Endothelial cell of umbilical vein (primary cell): ENCODE measurements at regions not wholly inside any gene's neighbourhood (a gene's known extent, or its start where the extent isn't known, plus 50 kb on each side); places are given as distances from the start of the nearest gene placed in this dataset.

Experiments used
- BruUV-seq: library from RNA; stranded (reverse); fragments of 400-500 nt; replicated peaks from 2 replicates; lab custom pipeline; 2021; lab: Mats Ljungman, UMichigan
- CTCF ChIA-PET: fragments of 300-600, 350-600 bp; sonication (Branson Sonifier 250); formaldehyde crosslinking; loops from one replicate; lab custom pipeline; 2021; ENCODE audit warnings: antibody characterized with exemption, inconsistent platforms; lab: Charles Lee
- POLR2A ChIA-PET: fragments of 300-600, 350-600 bp; sonication (Branson Sonifier 250); formaldehyde crosslinking; loops from one replicate; lab custom pipeline; 2021; ENCODE audit warnings: antibody characterized with exemption, inconsistent platforms; lab: Charles Lee
- DNase-seq: peaks from one replicate; pipeline ENCODE4 v3.0.0-alpha.2; 2011; ENCODE audit warnings: low read depth, low spot score
- FAIRE-seq: peaks from 2 replicates; lab custom pipeline; 2011; peaks lifted over from hg19 to GRCh38; lab: Jason Lieb, UNC
- H2AFZ ChIP-seq: 2 replicates; pipeline ENCODE4 v1.6.0; 2012; ENCODE audit warnings: low read depth, low read length, control low read depth, inconsistent platforms
- H3K27ac ChIP-seq: 2 replicates; pipeline ENCODE4 v1.5.1; 2011; ENCODE audit warnings: low read depth, mild to moderate bottlenecking, control low read depth, low read length, moderate library complexity; ENCODE audit not compliant: insufficient read depth
- H3K27me3 ChIP-seq, 2 experiments: 2 replicates each; pipeline versions ENCODE4 v1.6.0 to v1.6.1; 2011; ENCODE audit warnings: low read length in 2 of 2, mixed read lengths in 1 of 2; ENCODE audit not compliant: control insufficient read depth in 2 of 2, insufficient read depth in 2 of 2
- H3K36me3 ChIP-seq, 2 experiments: 2 replicates in 1 of 2; 3 replicates in 1 of 2; pipeline ENCODE4 v1.5.1; 2011; ENCODE audit warnings: low read length in 2 of 2, mild to moderate bottlenecking in 1 of 2, moderate library complexity in 1 of 2; ENCODE audit not compliant: control insufficient read depth in 2 of 2, insufficient read depth in 2 of 2; ENCODE audit errors: extremely low read depth in 1 of 2
- H3K4me1 ChIP-seq: 3 replicates; pipeline ENCODE4 v1.5.1; 2011; ENCODE audit warnings: mild to moderate bottlenecking, low read length; ENCODE audit not compliant: control insufficient read depth, insufficient read depth; ENCODE audit errors: extremely low read depth
- H3K4me2 ChIP-seq: 2 replicates; pipeline ENCODE4 v1.6.1; 2011; ENCODE audit warnings: low read length, control low read depth, mixed read lengths; ENCODE audit not compliant: insufficient read depth
- H3K4me3 ChIP-seq, 3 experiments: fragments of 200-600 bp in 1 of 3; sonication (generic), shearing (Covaris generic) in 1 of 3; replicated peaks in 1 of 3; 2 replicates each; pipeline ENCODE4 v1.5.1; 2011 to 2016; ENCODE audit warnings: control low read depth in 3 of 3, low read length in 3 of 3, mild to moderate bottlenecking in 2 of 3, inconsistent platforms in 1 of 3, low read depth in 1 of 3, moderate library complexity in 1 of 3; ENCODE audit not compliant: insufficient read depth in 1 of 3
- H3K79me2 ChIP-seq: 2 replicates; pipeline ENCODE4 v1.6.0; 2012; ENCODE audit warnings: low read length, inconsistent platforms; ENCODE audit not compliant: control insufficient read depth, insufficient read depth
- H3K9ac ChIP-seq: replicated peaks from 2 replicates; pipeline ENCODE3; 2011; ENCODE audit warnings: low read length, control low read depth; ENCODE audit not compliant: insufficient read depth; ENCODE audit errors: extremely low read depth
- H3K9me1 ChIP-seq: replicated peaks from 3 replicates; pipeline ENCODE4 v1.6.0; 2011; ENCODE audit warnings: mild to moderate bottlenecking, low read length; ENCODE audit not compliant: control insufficient read depth, insufficient read depth; ENCODE audit errors: extremely low read depth
- H3K9me3 ChIP-seq: replicated peaks from 2 replicates; pipeline ENCODE4 v1.5.1; 2012; ENCODE audit warnings: low read length, inconsistent platforms; ENCODE audit not compliant: control insufficient read depth, insufficient read depth
- H4K20me1 ChIP-seq: replicated peaks from 2 replicates; pipeline ENCODE3; 2011; ENCODE audit warnings: mild to moderate bottlenecking, low read length; ENCODE audit not compliant: control insufficient read depth, insufficient read depth; ENCODE audit errors: extremely low read depth
- CTCF ChIP-seq, 2 donors: IDR thresholded peaks; 1 replicate in 1 of 2; 2 replicates in 1 of 2; pipeline ENCODE4 v1.5.1; 2011; ENCODE audit warnings: low read length in 2 of 2, mild to moderate bottlenecking in 2 of 2, moderate library complexity in 2 of 2, control low read depth in 1 of 2, inconsistent platforms in 1 of 2, low read depth in 1 of 2; ENCODE audit not compliant: insufficient read depth in 1 of 2; ENCODE audit errors: extremely low read depth in 1 of 2
- EZH2 ChIP-seq: IDR thresholded peaks from 2 replicates; pipeline ENCODE4 v1.6.1; 2012; ENCODE audit warnings: borderline replicate concordance, low read depth, mild to moderate bottlenecking, moderate library complexity, low read length, inconsistent platforms; ENCODE audit not compliant: severe bottlenecking
- FOS ChIP-seq: IDR thresholded peaks from 2 replicates; pipeline ENCODE4 v1.6.1; 2011; ENCODE audit warnings: mild to moderate bottlenecking, low read length, moderate library complexity, borderline replicate concordance; ENCODE audit not compliant: insufficient read depth
- GATA2 ChIP-seq: IDR thresholded peaks from 2 replicates; pipeline ENCODE4 v1.7.0; 2011; ENCODE audit warnings: low read depth, mild to moderate bottlenecking, moderate library complexity, mixed read lengths, low read length; ENCODE audit not compliant: insufficient read length, insufficient read depth
- JUN ChIP-seq: IDR thresholded peaks from 2 replicates; pipeline ENCODE4 v1.6.1; 2011; ENCODE audit warnings: borderline replicate concordance, low read depth; ENCODE audit not compliant: insufficient read length, insufficient read depth
- MAX ChIP-seq: IDR thresholded peaks from 2 replicates; pipeline ENCODE4 v1.6.1; 2011; ENCODE audit not compliant: insufficient read depth, insufficient read length
- MYC ChIP-seq: IDR thresholded peaks from one replicate; pipeline ENCODE4 v1.6.1; 2011; ENCODE audit warnings: mild to moderate bottlenecking, low read depth, low read length
- POLR2A ChIP-seq: IDR thresholded peaks from 2 replicates; pipeline ENCODE4 v1.6.1; 2012; ENCODE audit warnings: low read depth, mild to moderate bottlenecking, control low read depth, low read length
- POLR2AphosphoS5 ChIP-seq: IDR thresholded peaks from 2 replicates; pipeline ENCODE4 v1.6.1; 2012; ENCODE audit warnings: low read depth, mild to moderate bottlenecking, control low read depth, low read length, moderate library complexity; ENCODE audit not compliant: insufficient read depth
- dilution Hi-C: fragments of 300-500 bp; cut with MboI; formaldehyde crosslinking; loops from one replicate; pipeline ENCODE4 v1.15.0; 2019; ENCODE audit warnings: low sequenced_read_pairs; ENCODE audit not compliant: extremely low pct_ligation_motif_present
- intact Hi-C: fragments of 100-400 bp; cut with micrococcal nuclease; formaldehyde crosslinking; loops from one replicate; pipeline ENCODE4 v1.10.0; 2022

GRCh38 chr2:236998758-236999157 lies 86.9 kb upstream of the COPS8 start:
- dilution Hi-C loops (no loop called here), intact Hi-C loops (loop anchor here (1.0 to 5.0 kb wide), 5 partner anchors 14 to 166 kb away; no protein-coding TSS in a partner anchor)
- Histone ChIP-seq H3K79me2 (no peaks in the 10 kb centered on the region), H3K4me1 (peaks cover 33% of the 10 kb centered on the region), H3K9me3 (no peaks in the 10 kb centered on the region), H3K9me1 (no peaks in the 10 kb centered on the region), H2AFZ (peak overlapping the region; percentile 21), H3K9ac (peak overlapping the region; percentile 32), H3K4me2 (peak overlapping the region; percentile 55), H3K4me3 (no peak overlapping the region), H4K20me1 (no peaks in the 10 kb centered on the region), H3K27ac (peak overlapping the region; percentile 88), H3K27me3 (no peaks in the 10 kb centered on the region), H3K36me3 (no peaks in the 10 kb centered on the region)
- TF ChIP-seq MYC (no peak), POLR2A (peak; percentile 6), GATA2 (no peak), JUN (no peak), FOS (peak; percentile 39), POLR2AphosphoS5 (no peak), EZH2 (no peak), MAX (no peak), CTCF (IDR thresholded peaks at IDR 0.05; ENCODE audit: extremely low read depth in 1 of 2, insufficient read depth in 1 of 2, low read depth in 1 of 2, low read length in 2 of 2) (no peak)
- no TSS peak for BruUV-seq
- FAIRE-seq (peak; percentile 67), DNase-seq (peak; percentile 52)
- ChIA-PET POLR2A (interaction anchor here (1.0 to 1.4 kb wide), 2 partner anchors 48 to 109 kb away, joined by 3 read pairs; no protein-coding TSS in a partner anchor), CTCF (interaction anchor here (1.0 to 2.2 kb wide), 8 partner anchors 13 to 429 kb away, joined by 3 to 14 read pairs (median 5); partner anchors contain the start of gene ACKR3)
